ENCODE measurements at regions not wholly inside any gene's neighbourhood (a gene's known extent, or its start where the extent isn't known, plus 50 kb on each side); places are given as distances from the start of the nearest gene placed in this dataset.

- Mint-ChIP-seq H3K27me3 (no peaks in the 10 kb centered on the region), H3K4me3 (no peak overlapping the region), H3K9me3 (peaks cover 0 to 4% of the 10 kb centered on the region in 2 donors), H3K27ac (no peak overlapping the region), H3K4me1 (ENCODE audit: low read depth in 2 of 2) (no peaks in the 10 kb centered on the region), H3K36me3 (ENCODE audit: insufficient read depth) (no peaks in the 10 kb centered on the region)
- ATAC-seq (replicated peaks) (no peak), DNase-seq (no peak)
Observed at GRCh38 chr2:59885541-59885940, 667.9 kb downstream of the BCL11A start.

- H3K27ac Mint-ChIP-seq = no peak overlapping the region
Observed at GRCh38 chr2:59884166-59884565, 669.3 kb downstream of the BCL11A start.

GRCh38 chr2:59882822-59883221 lies 670.6 kb downstream of the BCL11A start:
- no peaks in the 10 kb centered on the region for H3K36me3 Mint-ChIP-seq (ENCODE audit: insufficient read depth)
- ATAC-seq (replicated peaks) (no peak), DNase-seq (no peak)
- H3K9me3 Mint-ChIP-seq = peaks cover 0 to 4% of the 10 kb centered on the region in 2 donors
- H3K27ac Mint-ChIP-seq = no peak overlapping the region
- no peaks in the 10 kb centered on the region for H3K4me1 Mint-ChIP-seq (ENCODE audit: low read depth in 2 of 2)
- H3K27me3 Mint-ChIP-seq = no peaks in the 10 kb centered on the region
- no peak overlapping the region for H3K4me3 Mint-ChIP-seq

More at GRCh38 chr2:59884166-59884565, 669.3 kb downstream of the BCL11A start:
- DNase-seq = no peak
- no peak for ATAC-seq (replicated peaks)
- peaks cover 0 to 4% of the 10 kb centered on the region in 2 donors for H3K9me3 Mint-ChIP-seq
- H3K36me3 Mint-ChIP-seq (ENCODE audit: insufficient read depth) = no peaks in the 10 kb centered on the region
- H3K4me1 Mint-ChIP-seq (ENCODE audit: low read depth in 2 of 2) = no peaks in the 10 kb centered on the region
- no peaks in the 10 kb centered on the region for H3K27me3 Mint-ChIP-seq
- no peak overlapping the region for H3K4me3 Mint-ChIP-seq

GRCh38 chr2:59882279-59882678 lies 671.2 kb downstream of the BCL11A start:
- H3K27me3 Mint-ChIP-seq = no peaks in the 10 kb centered on the region
- no peaks in the 10 kb centered on the region for H3K36me3 Mint-ChIP-seq (ENCODE audit: insufficient read depth)
- no peak overlapping the region for H3K4me3 Mint-ChIP-seq
- no peak for DNase-seq
- no peaks in the 10 kb centered on the region for H3K4me1 Mint-ChIP-seq (ENCODE audit: low read depth in 2 of 2)
- H3K9me3 Mint-ChIP-seq = peaks cover 0 to 4% of the 10 kb centered on the region in 2 donors
- ATAC-seq (replicated peaks) = no peak
- no peak overlapping the region for H3K27ac Mint-ChIP-seq

- Mint-ChIP-seq H3K4me3 (no peak overlapping the region), H3K27ac (no peak overlapping the region), H3K36me3 (ENCODE audit: insufficient read depth) (no peaks in the 10 kb centered on the region), H3K27me3 (no peaks in the 10 kb centered on the region), H3K4me1 (ENCODE audit: low read depth in 2 of 2) (no peaks in the 10 kb centered on the region), H3K9me3 (peaks cover 6 to 7% of the 10 kb centered on the region in 2 donors)
- ATAC-seq (replicated peaks) (no peak), DNase-seq (no peak)
Observed at GRCh38 chr2:59881218-59881617, 672.2 kb downstream of the BCL11A start.

GRCh38 chr2:59879700-59880131 lies 673.7 kb downstream of the BCL11A start:
- DNase-seq = no peak
- H3K36me3 Mint-ChIP-seq (ENCODE audit: insufficient read depth) = no peaks in the 10 kb centered on the region
- H3K4me1 Mint-ChIP-seq (ENCODE audit: low read depth in 2 of 2) = no peaks in the 10 kb centered on the region
- H3K4me3 Mint-ChIP-seq = no peak overlapping the region
- ATAC-seq (replicated peaks) = no peak
- no peak overlapping the region for H3K27ac Mint-ChIP-seq
- no peaks in the 10 kb centered on the region for H3K27me3 Mint-ChIP-seq
- peaks cover 9% of the 10 kb centered on the region in 2 donors for H3K9me3 Mint-ChIP-seq

- H3K27me3 Mint-ChIP-seq = no peaks in the 10 kb centered on the region
- ATAC-seq (replicated peaks) (no peak), DNase-seq (no peak)
- no peak overlapping the region for H3K4me3 Mint-ChIP-seq
- H3K4me1 Mint-ChIP-seq (ENCODE audit: low read depth in 2 of 2) = no peaks in the 10 kb centered on the region
- H3K9me3 Mint-ChIP-seq = peaks cover 9% of the 10 kb centered on the region in 2 donors
- H3K36me3 Mint-ChIP-seq (ENCODE audit: insufficient read depth) = no peaks in the 10 kb centered on the region
- no peak overlapping the region for H3K27ac Mint-ChIP-seq
Observed at GRCh38 chr2:59875836-59876235, 677.6 kb downstream of the BCL11A start.

DNA sequence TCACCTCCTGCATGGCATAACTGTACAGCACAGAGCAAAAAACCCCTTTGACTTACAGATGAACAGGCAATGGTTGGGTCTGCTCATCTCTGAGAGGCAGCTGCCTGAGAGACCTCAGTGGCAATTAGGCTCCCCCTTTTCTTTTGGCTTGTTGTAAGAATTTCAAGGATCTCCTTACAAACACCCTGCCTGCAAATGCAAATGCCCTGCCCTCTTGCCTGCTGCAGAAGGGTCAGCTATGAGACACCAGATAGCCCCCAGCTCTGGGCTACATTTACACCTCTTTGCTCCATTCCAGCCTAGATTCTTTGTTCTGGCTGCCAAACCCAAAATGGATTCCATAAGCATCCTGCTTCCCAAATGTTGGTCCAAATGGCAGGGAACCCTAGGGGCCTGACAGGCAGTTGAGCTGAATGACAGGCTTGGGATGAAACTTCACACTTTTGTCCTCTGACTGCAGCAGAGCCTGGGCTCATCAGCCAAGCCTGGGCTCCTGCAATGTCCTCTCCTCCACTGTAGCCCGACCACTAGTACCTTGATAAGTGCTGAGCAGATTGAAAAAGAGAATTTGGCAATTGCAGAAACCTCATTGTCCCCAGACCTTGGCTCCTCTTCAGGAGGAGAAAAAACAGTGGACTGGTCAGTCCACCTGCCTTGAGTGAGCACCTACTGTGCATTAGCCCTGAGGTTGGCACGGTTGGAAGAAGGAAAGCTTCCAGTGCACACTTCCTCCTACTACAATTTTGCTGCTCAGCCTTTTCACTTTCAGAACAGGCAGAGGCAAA lies 678.3 kb downstream of the BCL11A start:
- H3K27ac Mint-ChIP-seq = no peak overlapping the region
- H3K27me3 Mint-ChIP-seq = no peaks in the 10 kb centered on the region
- no peak overlapping the region for H3K4me3 Mint-ChIP-seq
- no peaks in the 10 kb centered on the region for H3K36me3 Mint-ChIP-seq (ENCODE audit: insufficient read depth)
- DNase-seq (no peak), ATAC-seq (replicated peaks) (no peak)
- H3K9me3 Mint-ChIP-seq = peaks cover 9% of the 10 kb centered on the region in 2 donors
- H3K4me1 Mint-ChIP-seq (ENCODE audit: low read depth in 2 of 2) = no peaks in the 10 kb centered on the region

- Mint-ChIP-seq H3K4me3 (no peak overlapping the region), H3K9me3 (peaks cover 9% of the 10 kb centered on the region in 2 donors), H3K27ac (no peak overlapping the region), H3K4me1 (ENCODE audit: low read depth in 2 of 2) (no peaks in the 10 kb centered on the region), H3K36me3 (ENCODE audit: insufficient read depth) (no peaks in the 10 kb centered on the region), H3K27me3 (no peaks in the 10 kb centered on the region)
- no peak for DNase-seq
- ATAC-seq (replicated peaks) = no peak
Observed at GRCh38 chr2:59874361-59874760, 679.1 kb downstream of the BCL11A start.

- ATAC-seq (replicated peaks) = no peak
- H3K4me3 Mint-ChIP-seq = no peak overlapping the region
- no peaks in the 10 kb centered on the region for H3K36me3 Mint-ChIP-seq (ENCODE audit: insufficient read depth)
- no peaks in the 10 kb centered on the region for H3K4me1 Mint-ChIP-seq (ENCODE audit: low read depth in 2 of 2)
- peaks cover 9% of the 10 kb centered on the region in 2 donors for H3K9me3 Mint-ChIP-seq
- H3K27me3 Mint-ChIP-seq = no peaks in the 10 kb centered on the region
- no peak for DNase-seq
- H3K27ac Mint-ChIP-seq = no peak overlapping the region
Observed at GRCh38 chr2:59871830-59872229, 681.6 kb downstream of the BCL11A start.

DNA sequence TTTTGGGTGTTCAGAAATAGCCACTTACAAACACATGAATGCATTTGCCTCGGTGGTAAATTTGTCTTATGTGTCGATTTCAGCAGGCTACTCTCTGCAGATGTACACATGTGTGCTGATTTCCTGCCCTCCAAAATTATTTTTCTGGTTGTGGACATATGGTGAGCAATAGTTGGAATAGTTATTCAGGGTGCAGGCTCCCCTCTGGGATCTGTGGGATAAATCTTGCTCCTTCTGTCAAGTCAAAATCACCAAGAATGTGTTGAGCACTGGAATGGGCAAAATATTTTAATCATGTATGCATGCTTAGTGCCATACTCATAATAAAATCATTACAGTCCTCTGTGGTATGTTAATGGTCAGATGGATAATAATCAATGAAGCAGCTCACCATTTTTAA lies 684.5 kb downstream of the BCL11A start:
- DNase-seq (no peak), ATAC-seq (replicated peaks) (no peak)
- Mint-ChIP-seq H3K27me3 (no peaks in the 10 kb centered on the region), H3K4me1 (ENCODE audit: low read depth in 2 of 2) (no peaks in the 10 kb centered on the region), H3K4me3 (no peak overlapping the region), H3K9me3 (peaks cover 0 to 3% of the 10 kb centered on the region in 2 donors), H3K36me3 (ENCODE audit: insufficient read depth) (no peaks in the 10 kb centered on the region), H3K27ac (no peak overlapping the region)

- H3K4me1 Mint-ChIP-seq (ENCODE audit: low read depth in 2 of 2) = no peaks in the 10 kb centered on the region
- DNase-seq = no peak
- H3K27me3 Mint-ChIP-seq = no peaks in the 10 kb centered on the region
- H3K9me3 Mint-ChIP-seq = peaks cover 0 to 7% of the 10 kb centered on the region in 2 donors
- no peak overlapping the region for H3K4me3 Mint-ChIP-seq
- H3K36me3 Mint-ChIP-seq (ENCODE audit: insufficient read depth) = no peaks in the 10 kb centered on the region
- H3K27ac Mint-ChIP-seq = no peak overlapping the region
- no peak for ATAC-seq (replicated peaks)
Observed at GRCh38 chr2:59866436-59866835, 687.0 kb downstream of the BCL11A start.

DNA sequence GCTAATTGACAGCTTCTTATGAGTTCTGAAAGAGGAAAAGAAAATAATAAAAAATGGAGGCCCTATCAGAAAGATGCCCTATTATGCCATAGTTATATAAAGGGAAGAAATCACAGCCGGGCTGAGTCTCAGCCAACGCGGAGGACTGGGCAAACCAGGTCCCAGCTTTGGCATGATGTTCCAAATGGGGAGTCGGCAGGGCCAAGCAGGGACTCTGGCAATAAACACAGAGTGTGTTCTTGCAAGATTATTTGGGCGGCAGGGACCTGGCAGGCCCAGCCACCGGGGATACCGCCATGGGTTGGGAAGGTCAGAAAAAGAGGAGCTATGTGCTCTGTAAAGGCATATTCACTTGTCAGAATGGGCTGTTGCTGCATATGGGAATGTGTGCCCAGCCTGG lies 694.9 kb downstream of the BCL11A start:
- Mint-ChIP-seq H3K4me1 (ENCODE audit: low read depth in 2 of 2) (no peaks in the 10 kb centered on the region), H3K36me3 (ENCODE audit: insufficient read depth) (no peaks in the 10 kb centered on the region), H3K9me3 (peaks cover 10 to 17% of the 10 kb centered on the region in 2 donors), H3K4me3 (no peak overlapping the region), H3K27me3 (no peaks in the 10 kb centered on the region), H3K27ac (no peak overlapping the region)
- ATAC-seq (replicated peaks) = no peak
- DNase-seq = no peak

GRCh38 chr2:59857109-59857508 lies 696.3 kb downstream of the BCL11A start:
- ATAC-seq (replicated peaks) = no peak
- H3K36me3 Mint-ChIP-seq (ENCODE audit: insufficient read depth) = no peaks in the 10 kb centered on the region
- no peak for DNase-seq
- no peak overlapping the region for H3K4me3 Mint-ChIP-seq
- no peaks in the 10 kb centered on the region for H3K4me1 Mint-ChIP-seq (ENCODE audit: low read depth in 2 of 2)
- no peaks in the 10 kb centered on the region for H3K27me3 Mint-ChIP-seq
- no peak overlapping the region for H3K27ac Mint-ChIP-seq
- peaks cover 5 to 17% of the 10 kb centered on the region in 2 donors for H3K9me3 Mint-ChIP-seq
